SK-N-SH (cell line): ENCODE measurements at regions not wholly inside any gene's neighbourhood (a gene's known extent, or its start where the extent isn't known, plus 50 kb on each side); places are given as distances from the start of the nearest gene placed in this dataset.

Experiments
- CTCF ChIA-PET: fragments of 300-600, 350-600 bp; formaldehyde crosslinking; extraction: SDS; loops from one replicate; lab custom pipeline; 2021; lab: Yijun Ruan, JAX
- POLR2A ChIA-PET: fragments of 350-600 bp; sonication (Branson Sonifier 250); formaldehyde crosslinking; extraction: SDS; loops from one replicate; lab custom pipeline; 2020; ENCODE audit warnings: antibody characterized with exemption, inconsistent platforms; lab: Yijun Ruan, JAX
- DNase-seq: peaks from one replicate; pipeline ENCODE4 v3.0.0; 2012
- H2AFZ ChIP-seq: fragments of 200-600 bp; sonication (generic); 2 replicates; pipeline ENCODE4 v1.8.1; 2016; ENCODE audit warnings: antibody characterized with exemption, mild to moderate bottlenecking, low read depth
- H3F3A ChIP-seq: fragments of 200-600 bp; sonication (generic); replicated peaks from 2 replicates; pipeline ENCODE3; 2016; ENCODE audit warnings: antibody characterized with exemption, mild to moderate bottlenecking; ENCODE audit not compliant: insufficient read depth
- H3K27ac ChIP-seq, 2 experiments: fragments of 200-500 bp in 1 of 2; fragments of 200-600 bp in 1 of 2; sonication (Bioruptor generic) in 1 of 2; sonication (generic), shearing (Covaris generic) in 1 of 2; 2 replicates each; pipeline versions ENCODE4 v1.5.1 to v1.6.1; 2014 to 2016; ENCODE audit warnings: low read depth in 2 of 2, inconsistent platforms in 1 of 2, low read length in 1 of 2, mild to moderate bottlenecking in 1 of 2, mixed read lengths in 1 of 2
- H3K27me3 ChIP-seq: fragments of 200-600 bp; sonication (generic), shearing (Covaris generic); 2 replicates; pipeline ENCODE4 v1.6.1; 2016; ENCODE audit warnings: mixed run types; ENCODE audit not compliant: insufficient read depth
- H3K36me3 ChIP-seq, 2 experiments: fragments of 200-500 bp in 1 of 2; fragments of 200-600 bp in 1 of 2; sonication (Bioruptor generic) in 1 of 2; sonication (generic) in 1 of 2; replicated peaks in 1 of 2; 2 replicates each; pipeline versions ENCODE3 to v1.5.1; 2014 to 2016; ENCODE audit warnings: low read length in 1 of 2, mild to moderate bottlenecking in 1 of 2; ENCODE audit not compliant: insufficient read depth in 2 of 2, control insufficient read depth in 1 of 2
- H3K4me1 ChIP-seq, 2 experiments: fragments of 200-500 bp in 1 of 2; fragments of 200-600 bp in 1 of 2; sonication (Bioruptor generic) in 1 of 2; sonication (generic), shearing (Covaris generic) in 1 of 2; 2 replicates each; pipeline versions ENCODE4 v1.5.1 to v1.6.1; 2014 to 2016; ENCODE audit warnings: low read depth in 1 of 2, low read length in 1 of 2, mixed run types in 1 of 2; ENCODE audit not compliant: insufficient read depth in 2 of 2, control insufficient read depth in 1 of 2
- H3K4me2 ChIP-seq: fragments of 200-600 bp; sonication (generic), shearing (Covaris generic); 2 replicates; pipeline ENCODE4 v1.6.1; 2017; ENCODE audit warnings: mixed run types
- H3K4me3 ChIP-seq, 2 experiments: fragments of 200-500 bp in 1 of 2; fragments of 200-600 bp in 1 of 2; sonication (Bioruptor generic) in 1 of 2; sonication (generic), shearing (Covaris generic) in 1 of 2; 2 replicates each; pipeline versions ENCODE4 v1.5.1 to v1.8.1; 2014 to 2016; ENCODE audit warnings: low read depth in 2 of 2, inconsistent platforms in 1 of 2, low read length in 1 of 2, mild to moderate bottlenecking in 1 of 2, mixed read lengths in 1 of 2, moderate library complexity in 1 of 2
- H3K79me2 ChIP-seq: fragments of 200-600 bp; sonication (generic); 2 replicates; pipeline ENCODE4 v1.8.1; 2017; ENCODE audit warnings: mild to moderate bottlenecking; ENCODE audit not compliant: insufficient read depth
- H3K9ac ChIP-seq: fragments of 200-600 bp; sonication (generic); 2 replicates; pipeline ENCODE4 v1.6.1; 2017; ENCODE audit warnings: mixed run types
- H3K9me2 ChIP-seq: fragments of 200-600 bp; sonication (generic); 2 replicates; pipeline ENCODE4 v1.6.1; 2017; ENCODE audit warnings: mixed run types
- H3K9me3 ChIP-seq: fragments of 200-600 bp; sonication (generic); 2 replicates; pipeline ENCODE4 v1.6.1; 2017; ENCODE audit warnings: mixed run types, mild to moderate bottlenecking, moderate library complexity
- H4K20me1 ChIP-seq: fragments of 200-600 bp; sonication (generic); 2 replicates; pipeline ENCODE4 v1.6.1; 2017; ENCODE audit warnings: mild to moderate bottlenecking, mixed run types; ENCODE audit not compliant: insufficient read depth
- ELF1 ChIP-seq: IDR thresholded peaks from 2 replicates; pipeline ENCODE4 v1.4.0; 2012
- EP300 ChIP-seq, 2 experiments: IDR thresholded peaks; 2 replicates each; pipeline versions ENCODE4 v1.4.0 to v1.6.1; 2012; ENCODE audit warnings: borderline replicate concordance in 1 of 2, low read depth in 1 of 2, low read length in 1 of 2
- FOXJ3 ChIP-seq: sonication (generic); formaldehyde crosslinking; IDR thresholded peaks from 2 replicates; pipeline ENCODE4 v1.5.1; 2020; ENCODE audit warnings: mild to moderate bottlenecking, missing genetic modification reagents
- FOXM1 ChIP-seq: IDR thresholded peaks from 2 replicates; pipeline ENCODE4 v1.4.0; 2012; ENCODE audit warnings: low read depth, mild to moderate bottlenecking
- GATA2 ChIP-seq: sonication (generic); formaldehyde crosslinking; IDR thresholded peaks from 2 replicates; pipeline ENCODE4 v1.5.0; 2020; ENCODE audit warnings: mild to moderate bottlenecking, missing genetic modification reagents
- MEF2A ChIP-seq: IDR thresholded peaks from 2 replicates; pipeline ENCODE4 v1.4.0; 2012; ENCODE audit warnings: low read depth, borderline replicate concordance
- MXI1 ChIP-seq: IDR thresholded peaks from 2 replicates; pipeline ENCODE4 v1.6.1; 2012; ENCODE audit warnings: mild to moderate bottlenecking, low read depth, low read length, improper control_type of control experiment
- RXRA ChIP-seq: IDR thresholded peaks from 2 replicates; pipeline ENCODE4 v1.4.0; 2012; ENCODE audit warnings: low read depth, mild to moderate bottlenecking, borderline replicate concordance
- SMC3 ChIP-seq: IDR thresholded peaks from 2 replicates; pipeline ENCODE4 v1.6.1; 2012; ENCODE audit warnings: low read depth, low read length, improper control_type of control experiment
- TEAD4 ChIP-seq: IDR thresholded peaks from 2 replicates; pipeline ENCODE4 v1.4.0; 2012; ENCODE audit warnings: mild to moderate bottlenecking, borderline replicate concordance; ENCODE audit not compliant: insufficient read depth
- WGBS: methylation state at CpG from one replicate; pipeline ENCODE4 v1.1.6; 2017; ENCODE audit warnings: low lambda C conversion rate; 5-methylcytosine and 5-hydroxymethylcytosine counted together
- TF ChIP-seq, protein P1 (sequence below): IDR thresholded peaks from 2 replicates; pipeline ENCODE4 v1.4.0; 2012; ENCODE audit warnings: low read depth, borderline replicate concordance
- TF ChIP-seq, protein P2 (sequence below): fragments of 150-350 bp; IDR thresholded peaks from 2 replicates; pipeline ENCODE4 v1.6.1; 2017; ENCODE audit warnings: antibody characterized with exemption, low read length, low read depth, borderline replicate concordance
- TF ChIP-seq, protein P3 (sequence below): IDR thresholded peaks from 2 replicates; pipeline ENCODE4 v1.4.0; 2012; ENCODE audit warnings: low read depth

GRCh38 chr9:80554301-80554700, 982.5 kb downstream of the TLE4 start (continued):
- TF ChIP-seq, protein P1, sequence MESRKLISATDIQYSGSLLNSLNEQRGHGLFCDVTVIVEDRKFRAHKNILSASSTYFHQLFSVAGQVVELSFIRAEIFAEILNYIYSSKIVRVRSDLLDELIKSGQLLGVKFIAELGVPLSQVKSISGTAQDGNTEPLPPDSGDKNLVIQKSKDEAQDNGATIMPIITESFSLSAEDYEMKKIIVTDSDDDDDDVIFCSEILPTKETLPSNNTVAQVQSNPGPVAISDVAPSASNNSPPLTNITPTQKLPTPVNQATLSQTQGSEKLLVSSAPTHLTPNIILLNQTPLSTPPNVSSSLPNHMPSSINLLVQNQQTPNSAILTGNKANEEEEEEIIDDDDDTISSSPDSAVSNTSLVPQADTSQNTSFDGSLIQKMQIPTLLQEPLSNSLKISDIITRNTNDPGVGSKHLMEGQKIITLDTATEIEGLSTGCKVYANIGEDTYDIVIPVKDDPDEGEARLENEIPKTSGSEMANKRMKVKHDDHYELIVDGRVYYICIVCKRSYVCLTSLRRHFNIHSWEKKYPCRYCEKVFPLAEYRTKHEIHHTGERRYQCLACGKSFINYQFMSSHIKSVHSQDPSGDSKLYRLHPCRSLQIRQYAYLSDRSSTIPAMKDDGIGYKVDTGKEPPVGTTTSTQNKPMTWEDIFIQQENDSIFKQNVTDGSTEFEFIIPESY = no peak
- TF ChIP-seq EP300 (IDR thresholded peaks at IDR 0.05; ENCODE audit: borderline replicate concordance in 1 of 2, low read depth in 1 of 2, low read length in 1 of 2) = no peak
- TF ChIP-seq, all 33 proteins: peak for 0

DNA sequence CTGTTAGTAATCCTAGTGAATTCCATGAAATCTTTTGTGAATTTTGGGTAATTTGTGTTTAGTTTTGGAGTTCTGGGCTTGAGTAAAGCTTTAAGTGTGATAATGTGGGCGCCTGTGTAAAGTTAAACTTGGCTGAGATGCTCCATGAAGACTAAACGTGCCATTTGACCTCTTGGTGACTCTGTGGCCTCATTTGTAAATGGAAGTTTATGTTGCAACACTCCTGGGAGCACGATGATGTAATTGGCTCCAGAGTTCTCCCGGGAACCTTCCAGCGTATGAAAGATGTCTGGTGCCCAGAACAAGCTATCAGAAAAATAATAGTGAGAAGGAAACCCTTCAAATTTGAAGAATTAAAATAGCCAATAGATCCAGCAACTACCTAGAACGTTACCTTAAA, 981.2 kb downstream of the TLE4 start:
- WGBS = 32% methylated on average over 6 of the region's 6 CpGs
- no peak overlapping the region for H3K27ac ChIP-seq
- CTCF ChIA-PET = no interaction called here
- no peak overlapping the region for H3K9ac ChIP-seq
- no peaks in the 10 kb centered on the region for H3F3A ChIP-seq
- no peak overlapping the region for H2AFZ ChIP-seq
- no peaks in the 10 kb centered on the region for H3K79me2 ChIP-seq
- H3K4me1 ChIP-seq = no peaks in the 10 kb centered on the region
- H3K4me2 ChIP-seq = no peak overlapping the region
- no peak for DNase-seq
- no peaks in the 10 kb centered on the region for H3K27me3 ChIP-seq
- H3K36me3 ChIP-seq = no peaks in the 10 kb centered on the region
- no peaks in the 10 kb centered on the region for H3K9me3 ChIP-seq
- no peak overlapping the region for H3K4me3 ChIP-seq
- TF ChIP-seq RXRA = no peak
- TF ChIP-seq, protein P2, sequence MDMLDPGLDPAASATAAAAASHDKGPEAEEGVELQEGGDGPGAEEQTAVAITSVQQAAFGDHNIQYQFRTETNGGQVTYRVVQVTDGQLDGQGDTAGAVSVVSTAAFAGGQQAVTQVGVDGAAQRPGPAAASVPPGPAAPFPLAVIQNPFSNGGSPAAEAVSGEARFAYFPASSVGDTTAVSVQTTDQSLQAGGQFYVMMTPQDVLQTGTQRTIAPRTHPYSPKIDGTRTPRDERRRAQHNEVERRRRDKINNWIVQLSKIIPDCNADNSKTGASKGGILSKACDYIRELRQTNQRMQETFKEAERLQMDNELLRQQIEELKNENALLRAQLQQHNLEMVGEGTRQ = no peak
- no peak for TF ChIP-seq ELF1
- TF ChIP-seq MXI1 = no peak
- TF ChIP-seq FOXM1 = no peak
- TF ChIP-seq, all 33 proteins: peak for 0
- POLR2A ChIA-PET = no interaction called here
- Histone ChIP-seq H4K20me1 (no peaks in the 10 kb centered on the region), H3K9me2 (no peaks in the 10 kb centered on the region)

GRCh38 chr9:80550181-80550580, 978.4 kb downstream of the TLE4 start:
- Histone ChIP-seq H3K9ac (no peak overlapping the region), H2AFZ (no peak overlapping the region), H3K4me2 (no peak overlapping the region), H3K27ac (no peak overlapping the region), H3K4me1 (no peaks in the 10 kb centered on the region), H3F3A (no peaks in the 10 kb centered on the region), H3K9me2 (no peaks in the 10 kb centered on the region), H3K36me3 (no peaks in the 10 kb centered on the region), H3K4me3 (no peak overlapping the region), H4K20me1 (no peaks in the 10 kb centered on the region), H3K79me2 (no peaks in the 10 kb centered on the region), H3K9me3 (no peaks in the 10 kb centered on the region), H3K27me3 (no peaks in the 10 kb centered on the region)
- CTCF ChIA-PET = no interaction called here
- POLR2A ChIA-PET = no interaction called here
- no peak for TF ChIP-seq FOXJ3 (CRISPR knock-in tag)
- TF ChIP-seq SMC3 = no peak
- TF ChIP-seq MEF2A = no peak
- TF ChIP-seq, protein P3, sequence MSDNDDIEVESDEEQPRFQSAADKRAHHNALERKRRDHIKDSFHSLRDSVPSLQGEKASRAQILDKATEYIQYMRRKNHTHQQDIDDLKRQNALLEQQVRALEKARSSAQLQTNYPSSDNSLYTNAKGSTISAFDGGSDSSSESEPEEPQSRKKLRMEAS = no peak
- TF ChIP-seq TEAD4 = no peak
- no peak for TF ChIP-seq GATA2 (CRISPR knock-in tag)
- TF ChIP-seq RXRA = no peak
- DNase-seq = no peak
